ENCODE measurements at regions not wholly inside any gene's neighbourhood (a gene's known extent, or its start where the extent isn't known, plus 50 kb on each side); places are given as distances from the start of the nearest gene placed in this dataset.

- WGBS, 2 donors: 81 to 84% methylated on average over 4 of the region's 4 CpGs
- Histone ChIP-seq H3K36me3 (ENCODE audit: control insufficient read depth in 2 of 2, insufficient read depth in 2 of 2, low read length in 1 of 2) (no peaks in the 10 kb centered on the region), H3K9me3 (ENCODE audit: control insufficient read depth in 2 of 2, insufficient read depth in 1 of 2, low read depth in 1 of 2, low read length in 1 of 2) (no peaks in the 10 kb centered on the region)
Observed at GRCh38 chr2:238979636-238980035, 131.8 kb downstream of the TWIST2 start.

GRCh38 chr2:238985041-238985729 lies 137.3 kb downstream of the TWIST2 start:
- no peaks in the 10 kb centered on the region for H3K4me1 ChIP-seq (ENCODE audit: control insufficient read depth in 2 of 2, insufficient read depth in 2 of 2, low read length in 1 of 2)
- H3K9me3 ChIP-seq (ENCODE audit: control insufficient read depth in 2 of 2, insufficient read depth in 1 of 2, low read depth in 1 of 2, low read length in 1 of 2): no peaks in the 10 kb centered on the region
- no peaks in the 10 kb centered on the region for H3K27me3 ChIP-seq (ENCODE audit: control insufficient read depth in 1 of 2, insufficient read depth in 2 of 2, low read length in 2 of 2)
- 77 to 83% methylated on average over 22 of the region's 22 CpGs for WGBS, 2 donors
- H3K4me3 ChIP-seq (ENCODE audit: low read depth in 1 of 2, low read length in 2 of 2): no peak overlapping the region
- H3K36me3 ChIP-seq (ENCODE audit: control insufficient read depth in 2 of 2, insufficient read depth in 2 of 2, low read length in 1 of 2): no peaks in the 10 kb centered on the region
- H3K27ac ChIP-seq (ENCODE audit: low read depth in 2 of 2, low read length in 1 of 2): no peak overlapping the region

More at GRCh38 chr2:238979636-238980035, 131.8 kb downstream of the TWIST2 start:
- H3K27ac ChIP-seq (ENCODE audit: low read depth in 2 of 2, low read length in 1 of 2): no peak overlapping the region
- no peak overlapping the region for H3K4me3 ChIP-seq (ENCODE audit: low read depth in 1 of 2, low read length in 2 of 2)
- H3K4me1 ChIP-seq (ENCODE audit: control insufficient read depth in 2 of 2, insufficient read depth in 2 of 2, low read length in 1 of 2): no peaks in the 10 kb centered on the region
- H3K27me3 ChIP-seq (ENCODE audit: control insufficient read depth in 1 of 2, insufficient read depth in 2 of 2, low read length in 2 of 2): no peaks in the 10 kb centered on the region

- H3K27ac ChIP-seq (ENCODE audit: low read depth in 2 of 2, low read length in 1 of 2): no peak overlapping the region
- no peaks in the 10 kb centered on the region for H3K36me3 ChIP-seq (ENCODE audit: control insufficient read depth in 2 of 2, insufficient read depth in 2 of 2, low read length in 1 of 2)
- no peaks in the 10 kb centered on the region for H3K4me1 ChIP-seq (ENCODE audit: control insufficient read depth in 2 of 2, insufficient read depth in 2 of 2, low read length in 1 of 2)
- H3K9me3 ChIP-seq (ENCODE audit: control insufficient read depth in 2 of 2, insufficient read depth in 1 of 2, low read depth in 1 of 2, low read length in 1 of 2): no peaks in the 10 kb centered on the region
- no peaks in the 10 kb centered on the region for H3K27me3 ChIP-seq (ENCODE audit: control insufficient read depth in 1 of 2, insufficient read depth in 2 of 2, low read length in 2 of 2)
- no peak overlapping the region for H3K4me3 ChIP-seq (ENCODE audit: low read depth in 1 of 2, low read length in 2 of 2)
- WGBS, 2 donors: 71 to 77% methylated on average over 25 to 30 of the region's 30 CpGs
Observed at GRCh38 chr2:238985931-238986446, 138.1 kb downstream of the TWIST2 start.

- WGBS, 2 donors: 85 to 86% methylated on average over 41 of the region's 41 CpGs
- no peaks in the 10 kb centered on the region for H3K9me3 ChIP-seq (ENCODE audit: control insufficient read depth in 2 of 2, insufficient read depth in 1 of 2, low read depth in 1 of 2, low read length in 1 of 2)
- no peaks in the 10 kb centered on the region for H3K36me3 ChIP-seq (ENCODE audit: control insufficient read depth in 2 of 2, insufficient read depth in 2 of 2, low read length in 1 of 2)
- H3K4me1 ChIP-seq (ENCODE audit: control insufficient read depth in 2 of 2, insufficient read depth in 2 of 2, low read length in 1 of 2): no peaks in the 10 kb centered on the region
- H3K27me3 ChIP-seq (ENCODE audit: control insufficient read depth in 1 of 2, insufficient read depth in 2 of 2, low read length in 2 of 2): no peaks in the 10 kb centered on the region
- no peak overlapping the region for H3K27ac ChIP-seq (ENCODE audit: low read depth in 2 of 2, low read length in 1 of 2)
- no peak overlapping the region for H3K4me3 ChIP-seq (ENCODE audit: low read depth in 1 of 2, low read length in 2 of 2)
Observed at GRCh38 chr2:238986491-238987351, 138.8 kb downstream of the TWIST2 start.

GRCh38 chr2:238987352-238987981 lies 139.6 kb downstream of the TWIST2 start:
- no peak overlapping the region for H3K4me3 ChIP-seq (ENCODE audit: low read depth in 1 of 2, low read length in 2 of 2)
- WGBS, 2 donors: 84% methylated on average over 14 of the region's 14 CpGs
- H3K27me3 ChIP-seq (ENCODE audit: control insufficient read depth in 1 of 2, insufficient read depth in 2 of 2, low read length in 2 of 2): no peaks in the 10 kb centered on the region
- no peaks in the 10 kb centered on the region for H3K4me1 ChIP-seq (ENCODE audit: control insufficient read depth in 2 of 2, insufficient read depth in 2 of 2, low read length in 1 of 2)
- no peaks in the 10 kb centered on the region for H3K36me3 ChIP-seq (ENCODE audit: control insufficient read depth in 2 of 2, insufficient read depth in 2 of 2, low read length in 1 of 2)
- no peaks in the 10 kb centered on the region for H3K9me3 ChIP-seq (ENCODE audit: control insufficient read depth in 2 of 2, insufficient read depth in 1 of 2, low read depth in 1 of 2, low read length in 1 of 2)
- no peak overlapping the region for H3K27ac ChIP-seq (ENCODE audit: low read depth in 2 of 2, low read length in 1 of 2)

GRCh38 chr2:238988105-238988504 lies 140.2 kb downstream of the TWIST2 start:
- H3K4me1 ChIP-seq (ENCODE audit: control insufficient read depth in 2 of 2, insufficient read depth in 2 of 2, low read length in 1 of 2): no peaks in the 10 kb centered on the region
- no peak overlapping the region for H3K4me3 ChIP-seq (ENCODE audit: low read depth in 1 of 2, low read length in 2 of 2)
- 62 to 71% methylated on average over 7 of the region's 7 CpGs for WGBS, 2 donors
- no peaks in the 10 kb centered on the region for H3K36me3 ChIP-seq (ENCODE audit: control insufficient read depth in 2 of 2, insufficient read depth in 2 of 2, low read length in 1 of 2)
- no peak overlapping the region for H3K27ac ChIP-seq (ENCODE audit: low read depth in 2 of 2, low read length in 1 of 2)
- H3K27me3 ChIP-seq (ENCODE audit: control insufficient read depth in 1 of 2, insufficient read depth in 2 of 2, low read length in 2 of 2): no peaks in the 10 kb centered on the region
- no peaks in the 10 kb centered on the region for H3K9me3 ChIP-seq (ENCODE audit: control insufficient read depth in 2 of 2, insufficient read depth in 1 of 2, low read depth in 1 of 2, low read length in 1 of 2)

- Histone ChIP-seq H3K36me3 (ENCODE audit: control insufficient read depth in 2 of 2, insufficient read depth in 2 of 2, low read length in 1 of 2) (no peaks in the 10 kb centered on the region), H3K27ac (ENCODE audit: low read depth in 2 of 2, low read length in 1 of 2) (no peak overlapping the region), H3K4me1 (ENCODE audit: control insufficient read depth in 2 of 2, insufficient read depth in 2 of 2, low read length in 1 of 2) (no peaks in the 10 kb centered on the region), H3K9me3 (ENCODE audit: control insufficient read depth in 2 of 2, insufficient read depth in 1 of 2, low read depth in 1 of 2, low read length in 1 of 2) (no peaks in the 10 kb centered on the region), H3K27me3 (ENCODE audit: control insufficient read depth in 1 of 2, insufficient read depth in 2 of 2, low read length in 2 of 2) (no peaks in the 10 kb centered on the region), H3K4me3 (ENCODE audit: low read depth in 1 of 2, low read length in 2 of 2) (no peak overlapping the region)
- WGBS, 2 donors: 93% methylated on average over 5 of the region's 5 CpGs
Observed at GRCh38 chr2:238988752-238989151, 140.9 kb downstream of the TWIST2 start.

- no peaks in the 10 kb centered on the region for H3K27me3 ChIP-seq (ENCODE audit: control insufficient read depth in 1 of 2, insufficient read depth in 2 of 2, low read length in 2 of 2)
- H3K36me3 ChIP-seq (ENCODE audit: control insufficient read depth in 2 of 2, insufficient read depth in 2 of 2, low read length in 1 of 2): no peaks in the 10 kb centered on the region
- no peaks in the 10 kb centered on the region for H3K4me1 ChIP-seq (ENCODE audit: control insufficient read depth in 2 of 2, insufficient read depth in 2 of 2, low read length in 1 of 2)
- no peak overlapping the region for H3K4me3 ChIP-seq (ENCODE audit: low read depth in 1 of 2, low read length in 2 of 2)
- H3K27ac ChIP-seq (ENCODE audit: low read depth in 2 of 2, low read length in 1 of 2): no peak overlapping the region
- no peaks in the 10 kb centered on the region for H3K9me3 ChIP-seq (ENCODE audit: control insufficient read depth in 2 of 2, insufficient read depth in 1 of 2, low read depth in 1 of 2, low read length in 1 of 2)
- 88 to 92% methylated on average over 10 of the region's 10 CpGs for WGBS, 2 donors
Observed at GRCh38 chr2:238989484-238989883, 141.6 kb downstream of the TWIST2 start.

GRCh38 chr2:238994432-238994831 lies 146.5 kb downstream of the TWIST2 start:
- Histone ChIP-seq H3K27me3 (ENCODE audit: control insufficient read depth in 1 of 2, insufficient read depth in 2 of 2, low read length in 2 of 2) (no peaks in the 10 kb centered on the region), H3K27ac (ENCODE audit: low read depth in 2 of 2, low read length in 1 of 2) (no peak overlapping the region), H3K9me3 (ENCODE audit: control insufficient read depth in 2 of 2, insufficient read depth in 1 of 2, low read depth in 1 of 2, low read length in 1 of 2) (no peaks in the 10 kb centered on the region), H3K4me3 (ENCODE audit: low read depth in 1 of 2, low read length in 2 of 2) (no peak overlapping the region), H3K36me3 (ENCODE audit: control insufficient read depth in 2 of 2, insufficient read depth in 2 of 2, low read length in 1 of 2) (no peaks in the 10 kb centered on the region), H3K4me1 (ENCODE audit: control insufficient read depth in 2 of 2, insufficient read depth in 2 of 2, low read length in 1 of 2) (no peaks in the 10 kb centered on the region)
- WGBS, 2 donors: 95 to 96% methylated on average over 3 of the region's 3 CpGs
